DND-41 (cell line): ENCODE measurements at regions not wholly inside any gene's neighbourhood (a gene's known extent, or its start where the extent isn't known, plus 50 kb on each side); places are given as distances from the start of the nearest gene placed in this dataset.
A peak's percentile ranks its signal among the peaks of the same experiment; 100 is the strongest.

ENCODE experiments used
- ATAC-seq: fragments of 200-7000 bp; cut with Tn5 transposase; 3 replicates; pipeline ENCODE4 v1.9.1; 2021; ENCODE audit warnings: low read depth; ENCODE audit not compliant: insufficient read depth
- DNase-seq: peaks from one replicate; pipeline ENCODE4 v3.0.0-alpha.2; 2020
- H2AFZ ChIP-seq: 2 replicates; pipeline ENCODE4 v1.6.0; 2012; ENCODE audit warnings: low read depth, low read length
- H3K27ac ChIP-seq: 2 replicates; pipeline ENCODE4 v1.5.1; 2012; ENCODE audit warnings: low read length, inconsistent platforms
- H3K27me3 ChIP-seq: fragments of 200-600 bp; sonication (generic); 2 replicates; pipeline ENCODE4 v1.6.0; 2012; ENCODE audit warnings: low read length, mild to moderate bottlenecking, inconsistent platforms; ENCODE audit not compliant: insufficient read depth, poor library complexity
- H3K36me3 ChIP-seq: 2 replicates; pipeline ENCODE4 v1.5.1; 2012; ENCODE audit warnings: low read length, inconsistent platforms; ENCODE audit not compliant: insufficient read depth
- H3K4me1 ChIP-seq: 2 replicates; pipeline ENCODE4 v1.5.1; 2012; ENCODE audit warnings: mild to moderate bottlenecking, low read length; ENCODE audit not compliant: insufficient read depth
- H3K4me2 ChIP-seq: 2 replicates; pipeline ENCODE4 v1.6.0; 2012; ENCODE audit warnings: mild to moderate bottlenecking, moderate library complexity, low read length, inconsistent platforms; ENCODE audit not compliant: insufficient read depth
- H3K4me3 ChIP-seq, 2 experiments: fragments of 200-600 bp in 1 of 2; shearing (Covaris generic) in 1 of 2; 2 replicates each; pipeline ENCODE4 v1.5.1; 2012 to 2016; ENCODE audit warnings: inconsistent platforms in 2 of 2, low read length in 2 of 2, mild to moderate bottlenecking in 2 of 2, low read depth in 1 of 2, moderate library complexity in 1 of 2
- H3K79me2 ChIP-seq: 2 replicates; pipeline ENCODE4 v1.6.0; 2012; ENCODE audit warnings: low read length, inconsistent platforms; ENCODE audit not compliant: insufficient read depth
- H3K9ac ChIP-seq: 2 replicates; pipeline ENCODE4 v1.6.0; 2012; ENCODE audit warnings: low read depth, mild to moderate bottlenecking, inconsistent platforms, low read length, moderate library complexity
- H3K9me3 ChIP-seq: 2 replicates; pipeline ENCODE4 v1.5.1; 2012; ENCODE audit warnings: low read length, moderate library complexity, mild to moderate bottlenecking, inconsistent platforms; ENCODE audit not compliant: insufficient read depth, severe bottlenecking
- H4K20me1 ChIP-seq: 2 replicates; pipeline ENCODE4 v1.6.0; 2012; ENCODE audit warnings: low read length; ENCODE audit not compliant: insufficient read depth
- EZH2 ChIP-seq: IDR thresholded peaks from 3 replicates; pipeline ENCODE4 v1.6.1; 2012; ENCODE audit warnings: borderline replicate concordance, low read depth, mild to moderate bottlenecking, moderate library complexity, low read length, inconsistent platforms; ENCODE audit not compliant: severe bottlenecking
- TF ChIP-seq, protein P1 (sequence below): IDR thresholded peaks from 2 replicates; pipeline ENCODE4 v1.5.1; 2012; ENCODE audit warnings: borderline replicate concordance, low read length, moderate library complexity, mild to moderate bottlenecking; ENCODE audit not compliant: poor library complexity, severe bottlenecking; ENCODE audit errors: extremely low read depth

- Histone ChIP-seq H3K9me3 (no peaks in the 10 kb centered on the region), H2AFZ (peak overlapping the region; percentile 55), H3K4me1 (peaks cover 22% of the 10 kb centered on the region), H3K4me2 (peak overlapping the region; percentile 15), H3K4me3 (no peak overlapping the region), H3K79me2 (no peaks in the 10 kb centered on the region), H3K9ac (peak overlapping the region; percentile 33), H3K27ac (peak overlapping the region; percentile 68), H3K36me3 (no peaks in the 10 kb centered on the region), H4K20me1 (no peaks in the 10 kb centered on the region), H3K27me3 (no peaks in the 10 kb centered on the region)
- ATAC-seq (peak; percentile 86), DNase-seq (peak; percentile 55)
- TF ChIP-seq, protein P1, sequence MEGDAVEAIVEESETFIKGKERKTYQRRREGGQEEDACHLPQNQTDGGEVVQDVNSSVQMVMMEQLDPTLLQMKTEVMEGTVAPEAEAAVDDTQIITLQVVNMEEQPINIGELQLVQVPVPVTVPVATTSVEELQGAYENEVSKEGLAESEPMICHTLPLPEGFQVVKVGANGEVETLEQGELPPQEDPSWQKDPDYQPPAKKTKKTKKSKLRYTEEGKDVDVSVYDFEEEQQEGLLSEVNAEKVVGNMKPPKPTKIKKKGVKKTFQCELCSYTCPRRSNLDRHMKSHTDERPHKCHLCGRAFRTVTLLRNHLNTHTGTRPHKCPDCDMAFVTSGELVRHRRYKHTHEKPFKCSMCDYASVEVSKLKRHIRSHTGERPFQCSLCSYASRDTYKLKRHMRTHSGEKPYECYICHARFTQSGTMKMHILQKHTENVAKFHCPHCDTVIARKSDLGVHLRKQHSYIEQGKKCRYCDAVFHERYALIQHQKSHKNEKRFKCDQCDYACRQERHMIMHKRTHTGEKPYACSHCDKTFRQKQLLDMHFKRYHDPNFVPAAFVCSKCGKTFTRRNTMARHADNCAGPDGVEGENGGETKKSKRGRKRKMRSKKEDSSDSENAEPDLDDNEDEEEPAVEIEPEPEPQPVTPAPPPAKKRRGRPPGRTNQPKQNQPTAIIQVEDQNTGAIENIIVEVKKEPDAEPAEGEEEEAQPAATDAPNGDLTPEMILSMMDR, result no peak
- TF ChIP-seq EZH2, result no peak
Observed at GRCh38 chr6:131368198-131368911, 204.7 kb upstream of the ARG1 start.

DNA sequence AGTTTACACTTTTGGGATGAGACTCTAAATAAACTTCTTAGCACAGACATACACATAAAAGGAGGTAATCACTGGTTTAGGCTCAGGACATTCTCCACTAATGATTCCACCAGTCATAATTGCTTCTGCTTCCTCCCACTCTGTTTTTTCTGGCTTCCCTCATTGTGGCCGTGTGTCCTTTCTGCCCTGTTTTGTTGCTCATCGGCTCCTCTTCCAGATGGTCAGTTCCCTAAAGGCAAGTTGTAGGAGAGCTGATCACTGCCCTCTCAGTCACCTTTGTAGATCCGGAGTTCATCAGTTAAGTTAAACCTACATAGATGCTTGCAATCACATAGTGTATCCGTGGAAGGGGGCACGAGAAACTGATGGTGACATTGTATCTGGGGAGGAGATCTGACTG is 200.5 kb upstream of the ARG1 start:
- Histone ChIP-seq H3K4me2 (no peak overlapping the region), H3K27ac (no peak overlapping the region), H4K20me1 (no peaks in the 10 kb centered on the region), H3K27me3 (no peaks in the 10 kb centered on the region), H3K79me2 (no peaks in the 10 kb centered on the region), H3K4me1 (peaks cover 17% of the 10 kb centered on the region), H3K4me3 (no peak overlapping the region), H3K9me3 (no peaks in the 10 kb centered on the region), H2AFZ (no peak overlapping the region), H3K9ac (no peak overlapping the region), H3K36me3 (no peaks in the 10 kb centered on the region)
- DNase-seq (no peak), ATAC-seq (no peak)
- TF ChIP-seq, protein P1, result no peak
- no peak for TF ChIP-seq EZH2

GRCh38 chr6:131377112-131377705 is 195.8 kb upstream of the ARG1 start:
- Histone ChIP-seq H3K9me3 (no peaks in the 10 kb centered on the region), H3K4me2 (no peak overlapping the region), H3K79me2 (no peaks in the 10 kb centered on the region), H3K4me1 (no peaks in the 10 kb centered on the region), H4K20me1 (no peaks in the 10 kb centered on the region), H3K4me3 (no peak overlapping the region), H3K27me3 (no peaks in the 10 kb centered on the region), H3K36me3 (no peaks in the 10 kb centered on the region), H3K27ac (no peak overlapping the region), H2AFZ (no peak overlapping the region), H3K9ac (no peak overlapping the region)
- ATAC-seq (no peak), DNase-seq (no peak)
- TF ChIP-seq, protein P1, result no peak
- no peak for TF ChIP-seq EZH2
